HepG2 (cell line): ENCODE measurements at regions not wholly inside any gene's neighbourhood (a gene's known extent, or its start where the extent isn't known, plus 50 kb on each side); places are given as distances from the start of the nearest gene placed in this dataset.

Experiments
- ATAC-seq: fragments of 200-7000 bp; cut with Tn5 transposase; 3 replicates; pipeline ENCODE4 v1.9.1; 2020; ENCODE audit warnings: mild to moderate bottlenecking, moderate library complexity
- BruUV-seq: library from RNA; stranded (reverse); fragments of 400-500 nt; replicated peaks from 2 replicates; lab custom pipeline; 2021; lab: Mats Ljungman, UMichigan
- CTCF ChIA-PET: fragments of 300-600 bp; formaldehyde crosslinking; extraction: SDS; loops from one replicate; lab custom pipeline; 2021; ENCODE audit warnings: low total read pairs, inconsistent platforms, low intra/inter-chr PET ratio; lab: Yijun Ruan, JAX
- POLR2A ChIA-PET: fragments of 350-600 bp; sonication (Branson Sonifier 250); formaldehyde crosslinking; loops from one replicate; lab custom pipeline; 2020; ENCODE audit warnings: antibody characterized with exemption, inconsistent platforms; lab: Yijun Ruan, JAX
- DNase-seq: peaks from one replicate; pipeline ENCODE4 v3.0.0-alpha.2; 2015; ENCODE audit warnings: low spot score
- FAIRE-seq: peaks from 3 replicates; lab custom pipeline; 2011; peaks lifted over from hg19 to GRCh38; lab: Jason Lieb, UNC
- H2AFZ ChIP-seq: one replicate; pipeline ENCODE4 v1.6.1; 2011; ENCODE audit warnings: low read length, inconsistent platforms
- H3K27ac ChIP-seq: fragments of 300-600 bp; 3 replicates; pipeline ENCODE4 v1.8.0; 2011; ENCODE audit warnings: mixed run types, mild to moderate bottlenecking, mixed read lengths, low read length, inconsistent platforms; ENCODE audit not compliant: insufficient read depth; ENCODE audit errors: extremely low read length
- H3K27me3 ChIP-seq, 2 experiments: fragments of 200-600 bp in 1 of 2; 2 replicates in 1 of 2; 3 replicates in 1 of 2; pipeline versions ENCODE4 v1.6.0 to v1.8.0; 2011; ENCODE audit warnings: low read length in 2 of 2, mild to moderate bottlenecking in 2 of 2, moderate library complexity in 2 of 2, inconsistent platforms in 1 of 2; ENCODE audit not compliant: insufficient read depth in 2 of 2, control insufficient read depth in 1 of 2
- H3K36me3 ChIP-seq, 2 experiments: fragments of 200-600 bp in 1 of 2; replicated peaks in 1 of 2; 2 replicates in 1 of 2; 3 replicates in 1 of 2; pipeline versions ENCODE4 v1.5.1 to v1.8.0; 2011; ENCODE audit warnings: low read length in 2 of 2, inconsistent platforms in 1 of 2; ENCODE audit not compliant: insufficient read depth in 2 of 2, control insufficient read depth in 1 of 2
- H3K4me1 ChIP-seq: 2 replicates; pipeline ENCODE4 v1.5.1; 2012; ENCODE audit warnings: low read length, inconsistent platforms; ENCODE audit not compliant: insufficient read depth
- H3K4me2 ChIP-seq: 2 replicates; pipeline ENCODE4 v1.6.0; 2011; ENCODE audit warnings: low read depth, low read length, inconsistent platforms
- H3K4me3 ChIP-seq, 3 experiments: fragments of 200-600 bp in 1 of 3; sonication (generic), shearing (Covaris generic) in 1 of 3; replicated peaks in 1 of 3; 2 replicates each; pipeline ENCODE4 v1.5.1; 2011 to 2016; ENCODE audit warnings: low read length in 3 of 3, inconsistent platforms in 2 of 3, low read depth in 2 of 3, mild to moderate bottlenecking in 2 of 3, control low read depth in 1 of 3, mixed read lengths in 1 of 3; ENCODE audit not compliant: insufficient read depth in 1 of 3
- H3K79me2 ChIP-seq: one replicate; pipeline ENCODE4 v1.6.1; 2011; ENCODE audit warnings: low read length, inconsistent platforms; ENCODE audit not compliant: insufficient read depth
- H3K9ac ChIP-seq: 2 replicates; pipeline ENCODE4 v1.6.0; 2011; ENCODE audit warnings: mild to moderate bottlenecking, low read depth, low read length, inconsistent platforms; ENCODE audit not compliant: insufficient read depth
- H3K9me3 ChIP-seq: 2 replicates; pipeline ENCODE4 v1.5.1; 2012; ENCODE audit warnings: mild to moderate bottlenecking, low read length
- H4K20me1 ChIP-seq: 2 replicates; pipeline ENCODE4 v1.6.0; 2011; ENCODE audit warnings: inconsistent platforms, mild to moderate bottlenecking, low read length, moderate library complexity; ENCODE audit not compliant: insufficient read depth
- ETV5 ChIP-seq: IDR thresholded peaks from 2 replicates; pipeline ENCODE4 v1.6.1; 2018; ENCODE audit warnings: missing biosample characterization, missing genetic modification reagents, inconsistent platforms, borderline replicate concordance
- FOSL2 ChIP-seq: sonication (generic); formaldehyde crosslinking; IDR thresholded peaks from 2 replicates; pipeline ENCODE4 v1.4.0; 2020; ENCODE audit warnings: missing genetic modification reagents
- RBM39 ChIP-seq: fragments of 200-400 bp; formaldehyde crosslinking; IDR thresholded peaks from one replicate; pipeline ENCODE4 v1.6.1; 2018; ENCODE audit warnings: antibody characterized with exemption, mild to moderate bottlenecking, low read depth, low read length; ENCODE audit not compliant: poor library complexity, severe bottlenecking
- ZBTB3 ChIP-seq: sonication (generic); formaldehyde crosslinking; IDR thresholded peaks from 2 replicates; pipeline ENCODE4 v1.4.0; 2020; ENCODE audit warnings: low read depth, mild to moderate bottlenecking, moderate library complexity, missing genetic modification reagents, borderline replicate concordance
- ZBTB43 ChIP-seq: sonication (generic); formaldehyde crosslinking; conservative IDR thresholded peaks from 2 replicates; pipeline ENCODE4 v1.4.0; 2020; ENCODE audit warnings: missing genetic modification reagents
- ZMAT5 ChIP-seq: sonication (generic); formaldehyde crosslinking; IDR thresholded peaks from 2 replicates; pipeline ENCODE4 v1.5.0; 2020; ENCODE audit warnings: mild to moderate bottlenecking, low read depth, missing genetic modification reagents, borderline replicate concordance
- ZNF576 ChIP-seq: sonication (generic); formaldehyde crosslinking; IDR thresholded peaks from 2 replicates; pipeline ENCODE4 v1.4.0; 2020; ENCODE audit warnings: mild to moderate bottlenecking, missing genetic modification reagents
- ZNF773 ChIP-seq: sonication (generic); formaldehyde crosslinking; IDR thresholded peaks from 2 replicates; pipeline ENCODE4 v1.4.0; 2020; ENCODE audit warnings: missing genetic modification reagents, borderline replicate concordance
- WGBS: methylation state at CpG from one replicate; pipeline ENCODE4 v1.1.6; 2017; ENCODE audit warnings: low lambda C conversion rate; 5-methylcytosine and 5-hydroxymethylcytosine counted together
- in situ Hi-C: cut with HindIII; loops from 2 replicates; pipeline ENCODE4 v1.10.0; 2017; ENCODE audit warnings: low pct_unique_long_range_greater_than_20kb; ENCODE audit not compliant: extremely low pct_ligation_motif_present
- intact Hi-C: fragments of 100-400 bp; cut with micrococcal nuclease; formaldehyde crosslinking; loops from one replicate; pipeline ENCODE4 v1.10.0; 2022; ENCODE audit not compliant: unreplicated experiment

- TF ChIP-seq ZBTB43: no peak
- no peak for TF ChIP-seq FOSL2 (CRISPR knock-in tag)
- no peak for TF ChIP-seq ZMAT5 (CRISPR knock-in tag)
- TF ChIP-seq RBM39: no peak
- TF ChIP-seq ZNF773 (CRISPR knock-in tag): no peak
- no peak for TF ChIP-seq ETV5 (CRISPR knock-in tag)
These were observed 544.0 kb downstream of the SPRY1 start (continued) for GRCh38 chr4:123940604-123941003.

- ATAC-seq (no peak), FAIRE-seq (no peak), DNase-seq (no peak)
- no peak for TF ChIP-seq ZBTB3
- TF ChIP-seq ZNF576 (CRISPR knock-in tag): no peak
- Histone ChIP-seq H4K20me1 (no peaks in the 10 kb centered on the region), H3K36me3 (no peaks in the 10 kb centered on the region), H2AFZ (no peak overlapping the region), H3K27ac (no peak overlapping the region), H3K9ac (no peak overlapping the region), H3K9me3 (0 out of 2 replicates have a peak, but pooled peaks cover 6% of the 10 kb centered on the region), H3K79me2 (no peaks in the 10 kb centered on the region), H3K27me3 (no peaks in the 10 kb centered on the region), H3K4me3 (no peak overlapping the region), H3K4me1 (no peaks in the 10 kb centered on the region), H3K4me2 (no peak overlapping the region)
- intact Hi-C loops: no loop called here
- in situ Hi-C loops: no loop called here
- POLR2A ChIA-PET: no interaction called here
- WGBS: 0% methylated on average over 1 of the region's 1 CpG
- CTCF ChIA-PET: no interaction called here
- no TSS peak for BruUV-seq
These were observed 544.7 kb downstream of the SPRY1 start for GRCh38 chr4:123941306-123941705.
